Right lobe of liver (tissue), 6 donors: ENCODE measurements at regions not wholly inside any gene's neighbourhood (a gene's known extent, or its start where the extent isn't known, plus 50 kb on each side); places are given as distances from the start of the nearest gene placed in this dataset.
"Not testable (repeated sequence)": the region's sequence is repeated elsewhere in the genome, so short reads cannot be mapped to it uniquely, and the experiment has no call there.

Experiments
- ATAC-seq, 4 donors: fragments of 200-7000 bp; cut with Tn5 transposase; one replicate each; pipeline ENCODE4 v1.9.1; 2020; ENCODE audit warnings: mild to moderate bottlenecking in 4 of 4, moderate library complexity in 4 of 4
- DNase-seq, 3 donors: peaks; one replicate each; pipeline ENCODE4 v3.0.0-alpha.2; 2020
- H3K27ac ChIP-seq, 3 donors: fragments of 200-600 bp; one replicate each; pipeline ENCODE4 v1.8.0; 2022
- H3K27me3 ChIP-seq, 2 donors: fragments of 200-600 bp; one replicate each; pipeline ENCODE4 v1.8.0; 2022
- H3K36me3 ChIP-seq, 4 donors: fragments of 200-600 bp; sonication (generic) in 1 of 4; one replicate each; pipeline versions ENCODE4 v1.5.1 to v1.8.0; 2017 to 2022; ENCODE audit warnings: control low read depth in 1 of 4
- H3K4me1 ChIP-seq, 4 donors: fragments of 200-600 bp; sonication (generic) in 1 of 4; one replicate each; pipeline versions ENCODE4 v1.5.1 to v1.8.0; 2017 to 2022; ENCODE audit warnings: control low read depth in 1 of 4
- H3K4me3 ChIP-seq, 3 donors: fragments of 200-600 bp; one replicate each; pipeline ENCODE4 v1.8.0; 2022
- H3K9me3 ChIP-seq, 4 donors: fragments of 200-600 bp; sonication (generic) in 1 of 4; one replicate each; pipeline versions ENCODE4 v1.5.1 to v1.8.0; 2017 to 2022; ENCODE audit warnings: control low read depth in 1 of 4
- CTCF ChIP-seq, 4 donors: fragments of 200-600 bp in 3 of 4; fragments of 450-650 bp in 1 of 4; IDR thresholded peaks; one replicate each; pipeline versions ENCODE4 v1.5.1 to v1.8.0; 2016 to 2022; ENCODE audit warnings: antibody characterized with exemption in 4 of 4, mild to moderate bottlenecking in 2 of 4
- POLR2A ChIP-seq: fragments of 450-650 bp; IDR thresholded peaks from one replicate; pipeline ENCODE4 v1.6.1; 2017; ENCODE audit warnings: antibody characterized with exemption, mild to moderate bottlenecking
- WGBS: methylation state at CpG from one replicate; pipeline ENCODE4 v1.1.6; 2018; ENCODE audit warnings: low coverage, low lambda C conversion rate; ENCODE audit not compliant: insufficient coverage; ENCODE audit errors: missing lambda C conversion rate; 5-methylcytosine and 5-hydroxymethylcytosine counted together
- intact Hi-C, 2 donors: fragments of 100-400 bp; cut with DNase I; formaldehyde crosslinking; loops; one replicate each; pipeline versions ENCODE4 v1.11.2 to v1.14.1; 2022
- donor health status: DM: no; HTN: yes; CAD: no.
- donor health status: DM: no; HTN: no; CAD: no.
- donor health status: DM: no; HTN: no; CAD: no.
- donor health status: DM: no; HTN: yes; CAD: no.
- donor health status: DM: no; HTN: yes; CAD: no.

GRCh38 chr9:87781331-87781730 is 55.4 kb downstream of the CTSL start:
- no peak for DNase-seq
- WGBS: 82% methylated on average over 3 of the region's 3 CpGs
- no peak overlapping the region for H3K27ac ChIP-seq
- no peaks in the 10 kb centered on the region for H3K27me3 ChIP-seq
- no peaks in the 10 kb centered on the region for H3K9me3 ChIP-seq
- H3K4me3 ChIP-seq: no peak overlapping the region
- ATAC-seq: no peak
- intact Hi-C loops: no loop called here
- TF ChIP-seq CTCF (IDR thresholded peaks at IDR 0.05): no peak
- no peak for TF ChIP-seq POLR2A
- H3K4me1 ChIP-seq: no peaks in the 10 kb centered on the region
- H3K36me3 ChIP-seq: no peaks in the 10 kb centered on the region

- intact Hi-C loops: no loop called here
- Histone ChIP-seq H3K4me1 (no peaks in the 10 kb centered on the region), H3K36me3 (no peaks in the 10 kb centered on the region), H3K27ac (no peak overlapping the region), H3K9me3 (no peaks in the 10 kb centered on the region), H3K27me3 (no peaks in the 10 kb centered on the region), H3K4me3 (no peak overlapping the region)
- ATAC-seq (no peak), DNase-seq (no peak)
- TF ChIP-seq CTCF (IDR thresholded peaks at IDR 0.05) (no peak), POLR2A (no peak)
- 94% methylated on average over 2 of the region's 4 CpGs for WGBS
Measured at GRCh38 chr9:87783180-87783579, 57.3 kb downstream of the CTSL start.

- H3K9me3 ChIP-seq, H3K4me1 ChIP-seq, H3K4me3 ChIP-seq, intact Hi-C loops, H3K36me3 ChIP-seq, H3K27me3 ChIP-seq, DNase-seq, H3K27ac ChIP-seq, ATAC-seq: not testable (repeated sequence)
- 63% methylated on average over 7 of the region's 8 CpGs for WGBS
Measured at GRCh38 chr9:87785315-87785970, 59.5 kb downstream of the CTSL start.

- H3K4me1 ChIP-seq: no peaks in the 10 kb centered on the region
- H3K9me3 ChIP-seq: no peaks in the 10 kb centered on the region
- TF ChIP-seq POLR2A: no peak
- no peak for TF ChIP-seq CTCF (IDR thresholded peaks at IDR 0.05)
- no peaks in the 10 kb centered on the region for H3K36me3 ChIP-seq
- H3K27me3 ChIP-seq: no peaks in the 10 kb centered on the region
- 47% methylated on average over 2 of the region's 2 CpGs for WGBS
- DNase-seq (no peak), ATAC-seq (peak in 2 of 4 donors; percentile 55 to 77)
- intact Hi-C loops: no loop called here
- H3K4me3 ChIP-seq: no peak overlapping the region
- H3K27ac ChIP-seq: no peak overlapping the region
Measured at GRCh38 chr9:87786423-87786822, 60.5 kb downstream of the CTSL start.

- Histone ChIP-seq H3K9me3 (no peaks in the 10 kb centered on the region), H3K4me3 (no peak overlapping the region), H3K27me3 (no peaks in the 10 kb centered on the region), H3K27ac (no peak overlapping the region), H3K36me3 (no peaks in the 10 kb centered on the region), H3K4me1 (no peaks in the 10 kb centered on the region)
- 59% methylated on average over 2 of the region's 2 CpGs for WGBS
- intact Hi-C loops: no loop called here
- TF ChIP-seq CTCF (IDR thresholded peaks at IDR 0.05): no peak
- no peak for TF ChIP-seq POLR2A
- ATAC-seq (no peak), DNase-seq (no peak)
Measured at GRCh38 chr9:87786876-87787275, 61.0 kb downstream of the CTSL start.
